PC-3 (cell line): ENCODE measurements at regions not wholly inside any gene's neighbourhood (a gene's known extent, or its start where the extent isn't known, plus 50 kb on each side); places are given as distances from the start of the nearest gene placed in this dataset.

Source experiments
- ATAC-seq: fragments of 200-7000 bp; cut with Tn5 transposase; 2 replicates; pipeline ENCODE4 v1.9.1; 2020; ENCODE audit warnings: mild to moderate bottlenecking, moderate library complexity
- BruUV-seq: library from RNA; stranded (reverse); fragments of 400-500 nt; replicated peaks from 2 replicates; lab custom pipeline; 2021; lab: Mats Ljungman, UMichigan
- CTCF ChIA-PET: fragments of 300-600 bp; sonication (Branson Sonifier 250); formaldehyde crosslinking; loops from one replicate; lab custom pipeline; 2022; ENCODE audit warnings: antibody characterized with exemption; lab: Charles Lee
- POLR2A ChIA-PET: fragments of 300-600 bp; sonication (Branson Sonifier 250); formaldehyde crosslinking; loops from one replicate; lab custom pipeline; 2022; ENCODE audit warnings: antibody characterized with exemption; ENCODE audit not compliant: unreplicated experiment; lab: Charles Lee
- DNase-seq: peaks from one replicate; pipeline ENCODE4 v3.0.0-alpha.2; 2015
- H2AFZ ChIP-seq: fragments of 300-600 bp; sonication (generic); 2 replicates; pipeline ENCODE4 v1.6.0; 2016; ENCODE audit warnings: antibody characterized with exemption, low read length
- H3F3A ChIP-seq: fragments of 300-600 bp; sonication (generic); one replicate; pipeline ENCODE4 v1.6.0; 2017; ENCODE audit warnings: antibody characterized with exemption, low read length, control low read depth, mild to moderate bottlenecking; ENCODE audit not compliant: unreplicated experiment
- H3K27ac ChIP-seq: fragments of 300-600 bp; sonication (generic); 2 replicates; pipeline ENCODE4 v1.5.1; 2016; ENCODE audit warnings: mild to moderate bottlenecking, low read length
- H3K27me3 ChIP-seq: fragments of 300-600 bp; sonication (generic); 2 replicates; pipeline ENCODE4 v1.6.1; 2016; ENCODE audit warnings: low read length, mixed read lengths
- H3K36me3 ChIP-seq: fragments of 300-600 bp; sonication (generic); 2 replicates; pipeline ENCODE4 v1.6.1; 2016; ENCODE audit warnings: low read depth, mixed run types, low read length, mixed read lengths
- H3K4me1 ChIP-seq: fragments of 300-600 bp; sonication (generic); 2 replicates; pipeline ENCODE4 v1.5.1; 2016; ENCODE audit warnings: low read length; ENCODE audit not compliant: insufficient read depth
- H3K4me2 ChIP-seq: fragments of 300-600 bp; sonication (generic); 2 replicates; pipeline ENCODE4 v1.6.0; 2016; ENCODE audit warnings: low read length
- H3K4me3 ChIP-seq: fragments of 300-600 bp; sonication (generic); 2 replicates; pipeline ENCODE4 v1.5.1; 2016; ENCODE audit warnings: mild to moderate bottlenecking, low read length, mixed read lengths
- H3K79me2 ChIP-seq: fragments of 300-600 bp; sonication (generic); 2 replicates; pipeline ENCODE4 v1.6.1; 2017; ENCODE audit warnings: low read length, mixed read lengths
- H3K9ac ChIP-seq: fragments of 300-600 bp; sonication (generic); 2 replicates; pipeline ENCODE4 v1.6.0; 2016; ENCODE audit warnings: mild to moderate bottlenecking, low read length
- H3K9me2 ChIP-seq: fragments of 300-600 bp; sonication (generic); replicated peaks from 2 replicates; pipeline ENCODE4 v1.6.1; 2016; ENCODE audit warnings: mixed run types, low read length, mixed read lengths
- H3K9me3 ChIP-seq: fragments of 300-600 bp; sonication (generic); 2 replicates; pipeline ENCODE4 v1.6.1; 2016; ENCODE audit warnings: low read length, mixed read lengths
- H4K20me1 ChIP-seq: fragments of 300-600 bp; sonication (generic); 2 replicates; pipeline ENCODE4 v1.6.1; 2016; ENCODE audit warnings: low read length, mixed read lengths
- EZH2 ChIP-seq: fragments of 300-600 bp; sonication (generic); IDR thresholded peaks from one replicate; pipeline ENCODE4 v1.6.1; 2017; ENCODE audit warnings: antibody characterized with exemption, mild to moderate bottlenecking, low read length; ENCODE audit not compliant: unreplicated experiment
- EZH2phosphoT487 ChIP-seq: fragments of 300-600 bp; sonication (generic); IDR thresholded peaks from 2 replicates; pipeline ENCODE4 v1.6.1; 2018; ENCODE audit warnings: mild to moderate bottlenecking, antibody characterized with exemption, low read length, borderline replicate concordance
- intact Hi-C: fragments of 100-400 bp; cut with micrococcal nuclease; formaldehyde crosslinking; loops from 2 replicates; pipeline ENCODE4 v1.9.0; 2023
- TF ChIP-seq, protein P1 (sequence below): fragments of 300-600 bp; sonication (generic); conservative IDR thresholded peaks from 2 replicates; pipeline ENCODE4 v1.5.1; 2017; ENCODE audit warnings: antibody characterized with exemption, low read depth, mild to moderate bottlenecking, low read length

DNA sequence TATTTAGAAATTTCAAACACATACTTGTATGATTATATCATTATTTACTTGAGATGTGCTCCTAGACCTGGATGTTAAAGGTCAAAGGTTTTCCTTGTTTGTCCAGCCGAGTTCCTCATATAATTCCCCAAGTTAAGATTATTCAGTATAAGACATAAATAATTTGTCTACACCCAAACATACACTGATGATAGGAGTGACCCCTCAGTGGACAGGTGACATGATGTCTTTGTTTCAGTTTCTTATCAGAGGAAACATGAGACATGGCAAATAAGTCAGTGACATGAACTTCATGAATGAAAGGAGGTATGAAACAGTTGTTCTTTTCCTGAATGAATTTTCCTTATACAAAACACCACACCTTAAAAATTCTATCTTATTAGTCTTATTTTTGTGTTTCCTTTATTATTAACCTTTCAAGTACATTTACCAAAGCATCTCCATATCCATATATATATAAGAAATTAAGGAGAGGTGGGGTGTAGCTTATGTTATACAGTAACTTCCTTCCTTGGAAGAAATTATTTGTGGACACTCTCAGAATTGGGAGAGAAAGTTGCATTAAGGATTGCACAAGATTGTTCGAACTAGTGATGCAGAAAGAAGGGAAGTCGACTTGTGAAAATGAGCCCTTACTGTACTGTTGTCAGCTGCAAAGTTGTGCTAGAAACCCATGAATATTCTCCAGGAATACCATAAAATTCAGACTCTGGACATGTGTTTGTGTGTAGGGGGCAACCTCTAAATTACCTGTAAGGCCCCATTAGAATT is 60.5 kb downstream of the POM121L12 start:
- Histone ChIP-seq H3K4me2 (no peak overlapping the region), H2AFZ (no peak overlapping the region), H4K20me1 (no peaks in the 10 kb centered on the region), H3K36me3 (no peaks in the 10 kb centered on the region), H3K27ac (no peak overlapping the region), H3K27me3 (no peaks in the 10 kb centered on the region), H3K4me3 (no peak overlapping the region), H3K9ac (no peak overlapping the region), H3K9me2 (no peaks in the 10 kb centered on the region), H3F3A (no peaks in the 10 kb centered on the region), H3K9me3 (no peaks in the 10 kb centered on the region), H3K79me2 (no peaks in the 10 kb centered on the region), H3K4me1 (no peaks in the 10 kb centered on the region)
- BruUV-seq, result no TSS peak
- intact Hi-C loops, result no loop called here
- ChIA-PET CTCF (no interaction called here), POLR2A (no interaction called here)
- no peak for TF ChIP-seq EZH2
- TF ChIP-seq, protein P1, sequence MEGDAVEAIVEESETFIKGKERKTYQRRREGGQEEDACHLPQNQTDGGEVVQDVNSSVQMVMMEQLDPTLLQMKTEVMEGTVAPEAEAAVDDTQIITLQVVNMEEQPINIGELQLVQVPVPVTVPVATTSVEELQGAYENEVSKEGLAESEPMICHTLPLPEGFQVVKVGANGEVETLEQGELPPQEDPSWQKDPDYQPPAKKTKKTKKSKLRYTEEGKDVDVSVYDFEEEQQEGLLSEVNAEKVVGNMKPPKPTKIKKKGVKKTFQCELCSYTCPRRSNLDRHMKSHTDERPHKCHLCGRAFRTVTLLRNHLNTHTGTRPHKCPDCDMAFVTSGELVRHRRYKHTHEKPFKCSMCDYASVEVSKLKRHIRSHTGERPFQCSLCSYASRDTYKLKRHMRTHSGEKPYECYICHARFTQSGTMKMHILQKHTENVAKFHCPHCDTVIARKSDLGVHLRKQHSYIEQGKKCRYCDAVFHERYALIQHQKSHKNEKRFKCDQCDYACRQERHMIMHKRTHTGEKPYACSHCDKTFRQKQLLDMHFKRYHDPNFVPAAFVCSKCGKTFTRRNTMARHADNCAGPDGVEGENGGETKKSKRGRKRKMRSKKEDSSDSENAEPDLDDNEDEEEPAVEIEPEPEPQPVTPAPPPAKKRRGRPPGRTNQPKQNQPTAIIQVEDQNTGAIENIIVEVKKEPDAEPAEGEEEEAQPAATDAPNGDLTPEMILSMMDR, result no peak
- no peak for ATAC-seq
- no peak for DNase-seq

DNA sequence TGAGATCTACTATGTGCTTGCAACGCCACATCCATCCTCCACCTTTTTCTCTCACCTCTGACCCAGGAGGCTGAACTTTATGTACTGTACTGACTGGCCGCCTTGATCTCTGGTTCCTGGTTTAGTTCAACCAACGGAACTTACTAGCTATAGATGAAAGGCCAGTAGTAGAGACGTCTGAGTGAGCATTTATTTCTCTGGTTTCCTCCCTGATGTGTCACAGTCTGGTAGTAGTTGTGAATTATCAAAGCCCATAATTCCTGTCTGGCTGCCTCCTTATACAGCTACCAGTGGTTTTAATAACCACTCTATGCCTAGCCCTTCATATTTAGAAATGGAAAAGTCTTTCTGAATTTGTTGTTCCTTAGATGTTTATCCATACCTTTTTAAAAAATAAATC is 64.7 kb downstream of the POM121L12 start:
- H3K4me1 ChIP-seq, result no peaks in the 10 kb centered on the region
- no peak overlapping the region for H3K4me2 ChIP-seq
- no peaks in the 10 kb centered on the region for H4K20me1 ChIP-seq
- no peak for DNase-seq
- no peaks in the 10 kb centered on the region for H3K79me2 ChIP-seq
- no peaks in the 10 kb centered on the region for H3K27me3 ChIP-seq
- TF ChIP-seq EZH2phosphoT487, result no peak
- TF ChIP-seq EZH2, result no peak
- TF ChIP-seq, protein P1, result no peak
- no peak overlapping the region for H3K27ac ChIP-seq
- BruUV-seq, result no TSS peak
- CTCF ChIA-PET, result no interaction called here
- ATAC-seq, result no peak
- H3K9me2 ChIP-seq, result no peaks in the 10 kb centered on the region
- H3F3A ChIP-seq, result no peaks in the 10 kb centered on the region
- H2AFZ ChIP-seq, result no peak overlapping the region
- H3K9ac ChIP-seq, result no peak overlapping the region
- intact Hi-C loops, result no loop called here
- POLR2A ChIA-PET, result no interaction called here
- H3K9me3 ChIP-seq, result no peaks in the 10 kb centered on the region
- H3K4me3 ChIP-seq, result no peak overlapping the region
- no peaks in the 10 kb centered on the region for H3K36me3 ChIP-seq

DNA sequence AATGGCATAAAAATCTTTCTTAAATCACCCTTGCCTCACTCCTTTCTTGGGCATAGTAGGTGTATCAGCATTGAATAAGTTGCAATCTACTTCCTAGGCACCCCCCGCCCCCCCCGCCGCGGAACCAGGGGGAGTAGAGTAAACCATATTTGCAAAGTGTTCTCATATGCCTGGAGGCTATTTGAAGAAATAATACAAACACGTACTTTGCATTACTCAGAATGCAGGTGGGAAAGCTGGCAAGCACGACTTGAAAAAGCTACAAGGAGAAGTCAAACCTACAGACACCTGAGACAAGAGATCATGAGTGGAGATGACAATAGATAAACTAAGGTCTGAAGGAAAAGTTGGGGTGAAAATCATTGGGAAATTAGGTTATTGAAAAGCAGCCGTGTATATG is 65.6 kb downstream of the POM121L12 start:
- ATAC-seq (peak; percentile 31; the same call in 1 of the 2 replicates), DNase-seq (peak; percentile 56)
- no peaks in the 10 kb centered on the region for H4K20me1 ChIP-seq
- no peaks in the 10 kb centered on the region for H3K4me1 ChIP-seq
- no peaks in the 10 kb centered on the region for H3K9me2 ChIP-seq
- H3K27me3 ChIP-seq, result no peaks in the 10 kb centered on the region
- H3K36me3 ChIP-seq, result no peaks in the 10 kb centered on the region
- ChIA-PET POLR2A (no interaction called here), CTCF (no interaction called here)
- H3K9ac ChIP-seq, result no peak overlapping the region
- intact Hi-C loops, result no loop called here
- H2AFZ ChIP-seq, result no peak overlapping the region
- H3K27ac ChIP-seq, result no peak overlapping the region
- BruUV-seq, result no TSS peak
- no peaks in the 10 kb centered on the region for H3K79me2 ChIP-seq
- TF ChIP-seq, protein P1, result no peak
- H3K4me3 ChIP-seq, result no peak overlapping the region
- no peaks in the 10 kb centered on the region for H3F3A ChIP-seq
- no peaks in the 10 kb centered on the region for H3K9me3 ChIP-seq
- H3K4me2 ChIP-seq, result no peak overlapping the region
